ENCODE measurements at regions not wholly inside any gene's neighbourhood (a gene's known extent, or its start where the extent isn't known, plus 50 kb on each side); places are given as distances from the start of the nearest gene placed in this dataset.

- DNase-seq (ENCODE audit: low read depth) = no peak
- Histone ChIP-seq H3K36me3 (ENCODE audit: control insufficient read depth, insufficient read depth, low read length) (no peaks in the 10 kb centered on the region), H3K4me3 (ENCODE audit: low read depth, low read length) (no peak overlapping the region), H3K27me3 (ENCODE audit: control insufficient read depth, insufficient read depth, low read length) (no peaks in the 10 kb centered on the region)
- TF ChIP-seq, protein P1, sequence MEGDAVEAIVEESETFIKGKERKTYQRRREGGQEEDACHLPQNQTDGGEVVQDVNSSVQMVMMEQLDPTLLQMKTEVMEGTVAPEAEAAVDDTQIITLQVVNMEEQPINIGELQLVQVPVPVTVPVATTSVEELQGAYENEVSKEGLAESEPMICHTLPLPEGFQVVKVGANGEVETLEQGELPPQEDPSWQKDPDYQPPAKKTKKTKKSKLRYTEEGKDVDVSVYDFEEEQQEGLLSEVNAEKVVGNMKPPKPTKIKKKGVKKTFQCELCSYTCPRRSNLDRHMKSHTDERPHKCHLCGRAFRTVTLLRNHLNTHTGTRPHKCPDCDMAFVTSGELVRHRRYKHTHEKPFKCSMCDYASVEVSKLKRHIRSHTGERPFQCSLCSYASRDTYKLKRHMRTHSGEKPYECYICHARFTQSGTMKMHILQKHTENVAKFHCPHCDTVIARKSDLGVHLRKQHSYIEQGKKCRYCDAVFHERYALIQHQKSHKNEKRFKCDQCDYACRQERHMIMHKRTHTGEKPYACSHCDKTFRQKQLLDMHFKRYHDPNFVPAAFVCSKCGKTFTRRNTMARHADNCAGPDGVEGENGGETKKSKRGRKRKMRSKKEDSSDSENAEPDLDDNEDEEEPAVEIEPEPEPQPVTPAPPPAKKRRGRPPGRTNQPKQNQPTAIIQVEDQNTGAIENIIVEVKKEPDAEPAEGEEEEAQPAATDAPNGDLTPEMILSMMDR (IDR thresholded peaks at IDR 0.05; ENCODE audit: insufficient read depth, low read length, poor library complexity, severe bottlenecking) = no peak
These were observed 207.4 kb downstream of the COG6 start for GRCh38 chr13:39862900-39863299.

DNA sequence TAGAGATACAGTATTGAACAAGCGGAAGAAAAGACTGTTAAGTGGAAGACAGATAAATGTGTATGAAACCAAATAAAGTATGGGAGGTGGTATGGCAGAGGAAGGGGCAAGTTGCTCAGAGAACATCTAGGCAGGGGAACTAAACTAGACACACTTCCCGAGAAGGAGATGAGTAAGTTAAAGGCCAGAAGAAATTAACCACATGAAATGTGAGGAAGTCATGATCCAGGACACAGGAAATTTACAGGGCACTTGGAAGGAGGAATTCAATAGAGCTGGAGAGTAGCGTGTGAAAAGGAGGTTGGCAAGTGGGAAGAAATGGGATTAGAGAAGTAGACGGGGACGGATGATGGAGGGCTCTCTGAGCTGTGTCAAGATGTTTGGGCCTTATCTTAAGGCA is 208.8 kb downstream of the COG6 start:
- H3K36me3 ChIP-seq (ENCODE audit: control insufficient read depth, insufficient read depth, low read length) = no peaks in the 10 kb centered on the region
- TF ChIP-seq, protein P1 (IDR thresholded peaks at IDR 0.05; ENCODE audit: insufficient read depth, low read length, poor library complexity, severe bottlenecking) = no peak
- no peak for DNase-seq (ENCODE audit: low read depth)

DNA sequence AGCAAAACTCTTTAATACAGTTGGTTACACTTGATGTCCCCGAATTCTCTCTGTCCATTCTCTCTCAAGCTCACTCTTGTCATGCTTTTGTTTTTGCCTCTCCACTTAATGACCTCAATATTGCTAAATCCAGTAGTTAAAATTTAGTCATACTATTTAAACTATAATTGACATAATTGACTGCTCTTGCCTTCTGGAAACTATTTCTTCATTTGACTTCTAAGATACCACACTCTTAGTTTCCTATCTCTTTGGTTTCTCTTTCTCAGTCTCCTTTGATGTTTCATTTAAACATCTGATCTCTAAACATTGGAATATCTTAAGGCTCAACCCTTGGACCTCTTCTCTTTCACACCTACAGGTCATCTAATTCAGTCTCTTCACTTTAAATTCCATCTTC is 211.3 kb downstream of the COG6 start:
- TF ChIP-seq, protein P1 (IDR thresholded peaks at IDR 0.05; ENCODE audit: insufficient read depth, low read length, poor library complexity, severe bottlenecking) = no peak
- no peak for DNase-seq (ENCODE audit: low read depth)
- Histone ChIP-seq H3K27me3 (ENCODE audit: control insufficient read depth, insufficient read depth, low read length) (no peaks in the 10 kb centered on the region), H3K36me3 (ENCODE audit: control insufficient read depth, insufficient read depth, low read length) (no peaks in the 10 kb centered on the region), H3K4me3 (ENCODE audit: low read depth, low read length) (no peak overlapping the region)

More for the DNA sequence above, 208.8 kb downstream of the COG6 start:
- no peak overlapping the region for H3K4me3 ChIP-seq (ENCODE audit: low read depth, low read length)
- H3K27me3 ChIP-seq (ENCODE audit: control insufficient read depth, insufficient read depth, low read length) = no peaks in the 10 kb centered on the region

- TF ChIP-seq, protein P1 (IDR thresholded peaks at IDR 0.05; ENCODE audit: insufficient read depth, low read length, poor library complexity, severe bottlenecking) = no peak
- H3K4me3 ChIP-seq (ENCODE audit: low read depth, low read length) = no peak overlapping the region
- DNase-seq (ENCODE audit: low read depth) = no peak
- no peaks in the 10 kb centered on the region for H3K36me3 ChIP-seq (ENCODE audit: control insufficient read depth, insufficient read depth, low read length)
- no peaks in the 10 kb centered on the region for H3K27me3 ChIP-seq (ENCODE audit: control insufficient read depth, insufficient read depth, low read length)
These were observed 212.3 kb downstream of the COG6 start for GRCh38 chr13:39867807-39868206.

DNA sequence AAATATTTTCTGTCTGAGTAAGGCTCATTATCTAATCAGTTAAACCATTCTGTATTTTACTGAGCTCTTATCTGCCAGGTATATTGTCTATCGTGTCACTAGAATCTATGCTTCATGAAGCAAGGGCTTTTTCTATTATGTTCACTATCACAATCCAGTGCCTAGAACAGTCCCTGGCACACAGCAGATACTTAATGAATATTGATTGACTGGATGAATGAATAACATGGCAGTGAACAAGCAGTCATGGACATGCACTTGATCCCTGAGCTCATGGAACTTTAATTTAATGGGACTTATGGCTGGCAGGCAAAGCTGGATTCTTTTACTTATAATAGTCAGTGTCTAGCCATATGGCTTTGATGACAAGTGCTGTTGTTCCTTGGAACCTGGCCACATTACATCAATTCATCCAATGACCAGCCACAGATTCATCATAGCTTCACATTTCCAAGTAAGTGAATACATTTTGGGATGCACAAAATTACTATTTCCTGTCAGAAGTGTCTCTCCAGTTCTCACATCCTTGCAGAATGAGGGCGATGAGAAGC is 214.8 kb downstream of the COG6 start:
- no peaks in the 10 kb centered on the region for H3K27me3 ChIP-seq (ENCODE audit: control insufficient read depth, insufficient read depth, low read length)
- no peak for DNase-seq (ENCODE audit: low read depth)
- H3K4me3 ChIP-seq (ENCODE audit: low read depth, low read length) = no peak overlapping the region
- TF ChIP-seq, protein P1 (IDR thresholded peaks at IDR 0.05; ENCODE audit: insufficient read depth, low read length, poor library complexity, severe bottlenecking) = no peak
- no peaks in the 10 kb centered on the region for H3K36me3 ChIP-seq (ENCODE audit: control insufficient read depth, insufficient read depth, low read length)

DNA sequence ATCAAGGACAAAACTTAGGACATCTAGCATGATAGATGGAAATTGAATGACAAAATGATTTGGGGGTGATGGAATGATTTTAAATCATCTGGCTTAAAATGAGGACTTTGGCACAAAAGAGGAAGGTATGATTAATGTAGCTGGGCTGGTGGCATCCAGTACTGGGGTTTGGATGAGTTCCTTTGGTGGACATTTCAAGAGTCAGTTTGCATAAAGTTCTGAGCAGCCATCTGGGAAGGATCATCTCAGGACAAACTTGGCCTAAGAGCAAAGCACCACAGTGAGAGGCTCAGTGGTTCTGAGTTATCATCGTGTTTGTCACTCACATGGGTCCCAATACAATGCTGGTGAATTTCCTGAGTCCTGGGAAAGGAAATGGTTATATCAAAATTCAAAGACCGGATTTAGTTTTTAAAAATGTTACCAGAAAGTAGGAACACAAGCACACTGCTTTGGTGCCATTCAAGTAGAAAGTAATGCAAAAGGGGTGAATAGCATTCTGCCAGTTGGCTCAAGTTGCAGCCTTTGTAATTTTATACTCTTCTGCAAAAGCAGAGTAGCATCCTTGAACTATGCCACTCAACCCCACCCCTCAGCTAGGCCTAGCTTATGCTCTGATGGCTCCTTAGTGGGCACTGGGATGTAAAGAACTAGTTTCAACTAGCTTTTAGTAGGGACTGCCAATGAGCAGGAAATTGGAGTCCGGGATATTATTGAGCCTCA is 219.0 kb downstream of the COG6 start:
- Histone ChIP-seq H3K4me3 (ENCODE audit: low read depth, low read length) (no peak overlapping the region), H3K27me3 (ENCODE audit: control insufficient read depth, insufficient read depth, low read length) (no peaks in the 10 kb centered on the region), H3K36me3 (ENCODE audit: control insufficient read depth, insufficient read depth, low read length) (no peaks in the 10 kb centered on the region)
- TF ChIP-seq, protein P1 (IDR thresholded peaks at IDR 0.05; ENCODE audit: insufficient read depth, low read length, poor library complexity, severe bottlenecking) = no peak
- DNase-seq (ENCODE audit: low read depth) = no peak

All from kidney epithelial cell (primary cell).